Right lobe of liver (tissue), 6 donors: ENCODE measurements at regions not wholly inside any gene's neighbourhood (a gene's known extent, or its start where the extent isn't known, plus 50 kb on each side); places are given as distances from the start of the nearest gene placed in this dataset.
"Not testable (repeated sequence)": the region's sequence is repeated elsewhere in the genome, so short reads cannot be mapped to it uniquely, and the experiment has no call there.

Source experiments
- ATAC-seq, 4 donors: fragments of 200-7000 bp; cut with Tn5 transposase; one replicate each; pipeline ENCODE4 v1.9.1; 2020; ENCODE audit warnings: mild to moderate bottlenecking in 4 of 4, moderate library complexity in 4 of 4
- DNase-seq, 3 donors: peaks; one replicate each; pipeline ENCODE4 v3.0.0-alpha.2; 2020
- H3K27ac ChIP-seq, 3 donors: fragments of 200-600 bp; one replicate each; pipeline ENCODE4 v1.8.0; 2022
- H3K27me3 ChIP-seq, 2 donors: fragments of 200-600 bp; one replicate each; pipeline ENCODE4 v1.8.0; 2022
- H3K36me3 ChIP-seq, 4 donors: fragments of 200-600 bp; sonication (generic) in 1 of 4; one replicate each; pipeline versions ENCODE4 v1.5.1 to v1.8.0; 2017 to 2022; ENCODE audit warnings: control low read depth in 1 of 4
- H3K4me1 ChIP-seq, 4 donors: fragments of 200-600 bp; sonication (generic) in 1 of 4; one replicate each; pipeline versions ENCODE4 v1.5.1 to v1.8.0; 2017 to 2022; ENCODE audit warnings: control low read depth in 1 of 4
- H3K4me3 ChIP-seq, 3 donors: fragments of 200-600 bp; one replicate each; pipeline ENCODE4 v1.8.0; 2022
- H3K9me3 ChIP-seq, 4 donors: fragments of 200-600 bp; sonication (generic) in 1 of 4; one replicate each; pipeline versions ENCODE4 v1.5.1 to v1.8.0; 2017 to 2022; ENCODE audit warnings: control low read depth in 1 of 4
- CTCF ChIP-seq, 4 donors: fragments of 200-600 bp in 3 of 4; fragments of 450-650 bp in 1 of 4; IDR thresholded peaks; one replicate each; pipeline versions ENCODE4 v1.5.1 to v1.8.0; 2016 to 2022; ENCODE audit warnings: antibody characterized with exemption in 4 of 4, mild to moderate bottlenecking in 2 of 4
- POLR2A ChIP-seq: fragments of 450-650 bp; IDR thresholded peaks from one replicate; pipeline ENCODE4 v1.6.1; 2017; ENCODE audit warnings: antibody characterized with exemption, mild to moderate bottlenecking
- WGBS: methylation state at CpG from one replicate; pipeline ENCODE4 v1.1.6; 2018; ENCODE audit warnings: low coverage, low lambda C conversion rate; ENCODE audit not compliant: insufficient coverage; ENCODE audit errors: missing lambda C conversion rate; 5-methylcytosine and 5-hydroxymethylcytosine counted together
- intact Hi-C, 2 donors: fragments of 100-400 bp; cut with DNase I; formaldehyde crosslinking; loops; one replicate each; pipeline versions ENCODE4 v1.11.2 to v1.14.1; 2022
- donor health status: DM: no; HTN: yes; CAD: no.
- donor health status: DM: no; HTN: no; CAD: no.
- donor health status: DM: no; HTN: no; CAD: no.
- donor health status: DM: no; HTN: yes; CAD: no.
- donor health status: DM: no; HTN: yes; CAD: no.

GRCh38 chr2:194854941-194855340 is 802.1 kb upstream of the SLC39A10 start:
- Histone ChIP-seq H3K27ac (no peak overlapping the region), H3K4me3 (no peak overlapping the region), H3K27me3 (no peaks in the 10 kb centered on the region), H3K9me3 (no peaks in the 10 kb centered on the region), H3K4me1 (no peaks in the 10 kb centered on the region), H3K36me3 (no peaks in the 10 kb centered on the region)
- no peak for ATAC-seq
- TF ChIP-seq CTCF (IDR thresholded peaks at IDR 0.05) (no peak), POLR2A (no peak)
- no peak for DNase-seq
- 63% methylated on average over 2 of the region's 5 CpGs for WGBS
- intact Hi-C loops = no loop called here

DNA sequence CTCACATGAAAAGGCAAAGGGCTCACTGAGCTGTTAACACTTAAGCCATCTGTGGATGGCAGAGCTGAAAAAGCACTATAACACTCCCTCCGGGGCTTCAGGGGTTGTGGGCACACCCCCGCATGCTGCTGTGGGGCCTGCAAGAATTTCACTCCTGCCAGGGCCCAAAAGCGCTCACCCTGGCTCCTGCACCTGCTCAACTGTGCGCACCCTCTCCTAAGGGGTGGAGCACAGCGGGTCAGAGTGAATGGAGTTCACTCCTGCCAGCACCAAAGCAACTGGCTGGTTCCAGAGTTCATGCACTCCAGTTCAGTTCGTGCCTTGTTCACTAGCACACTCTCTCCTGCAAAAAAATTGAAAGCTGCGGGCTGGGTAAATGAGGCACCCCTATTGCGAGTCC is 814.2 kb upstream of the SLC39A10 start:
- H3K27ac ChIP-seq = no peak overlapping the region
- no peak for TF ChIP-seq POLR2A
- no peak for TF ChIP-seq CTCF (IDR thresholded peaks at IDR 0.05)
- no peak for DNase-seq
- H3K4me1 ChIP-seq = no peaks in the 10 kb centered on the region
- ATAC-seq = no peak
- intact Hi-C loops = no loop called here
- H3K4me3 ChIP-seq = no peak overlapping the region
- WGBS = 39% methylated on average over 6 of the region's 8 CpGs
- H3K27me3 ChIP-seq = no peaks in the 10 kb centered on the region
- no peaks in the 10 kb centered on the region for H3K9me3 ChIP-seq
- no peaks in the 10 kb centered on the region for H3K36me3 ChIP-seq

DNA sequence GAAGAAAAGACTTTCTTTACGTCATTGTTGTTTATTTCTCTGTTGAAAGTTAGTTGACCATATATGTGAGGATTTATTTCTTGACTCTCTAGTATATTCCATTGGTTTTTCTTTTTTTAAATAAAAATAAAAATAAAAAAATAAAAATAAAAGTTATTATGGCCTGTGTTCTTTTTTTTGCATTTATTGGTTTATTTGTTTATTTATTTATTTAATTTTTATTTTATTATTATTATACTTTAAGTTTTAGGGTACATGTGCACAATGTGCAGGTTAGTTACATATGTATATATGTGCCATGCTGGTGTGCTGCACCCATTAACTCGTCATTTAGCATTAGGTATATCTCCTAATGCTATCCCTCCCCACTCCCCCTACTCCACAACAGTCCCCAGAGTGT is 822.7 kb upstream of the SLC39A10 start:
- H3K27ac ChIP-seq, H3K4me3 ChIP-seq, H3K4me1 ChIP-seq, DNase-seq, H3K9me3 ChIP-seq, ATAC-seq, H3K36me3 ChIP-seq, H3K27me3 ChIP-seq, intact Hi-C loops: not testable (repeated sequence)
- WGBS = 38% methylated on average over 2 of the region's 2 CpGs

- H3K27ac ChIP-seq = no peak overlapping the region
- TF ChIP-seq POLR2A (no peak), CTCF (IDR thresholded peaks at IDR 0.05) (no peak)
- no peaks in the 10 kb centered on the region for H3K4me1 ChIP-seq
- no peak for ATAC-seq
- DNase-seq = no peak
- H3K27me3 ChIP-seq = no peaks in the 10 kb centered on the region
- intact Hi-C loops = no loop called here
- H3K4me3 ChIP-seq = no peak overlapping the region
- no peaks in the 10 kb centered on the region for H3K9me3 ChIP-seq
- no peaks in the 10 kb centered on the region for H3K36me3 ChIP-seq
These were observed 830.8 kb upstream of the SLC39A10 start for GRCh38 chr2:194826241-194826640.

GRCh38 chr2:194824450-194824849 is 832.6 kb upstream of the SLC39A10 start:
- 17% methylated on average over 2 of the region's 2 CpGs for WGBS

More at GRCh38 chr2:194824450-194824849, 832.6 kb upstream of the SLC39A10 start:
- no peaks in the 10 kb centered on the region for H3K27me3 ChIP-seq
- ATAC-seq = no peak
- no peak overlapping the region for H3K4me3 ChIP-seq
- H3K9me3 ChIP-seq = no peaks in the 10 kb centered on the region
- no peaks in the 10 kb centered on the region for H3K36me3 ChIP-seq
- H3K27ac ChIP-seq = no peak overlapping the region
- DNase-seq = no peak
- H3K4me1 ChIP-seq = no peaks in the 10 kb centered on the region
- TF ChIP-seq CTCF (IDR thresholded peaks at IDR 0.05) = no peak
- TF ChIP-seq POLR2A = no peak
- intact Hi-C loops = no loop called here
